ENCODE measurements at regions not wholly inside any gene's neighbourhood (a gene's known extent, or its start where the extent isn't known, plus 50 kb on each side); places are given as distances from the start of the nearest gene placed in this dataset.

- DNase-seq: no peak
- Histone ChIP-seq H3K27me3 (replicated peaks; ENCODE audit: control insufficient read depth, insufficient read depth, low read length, poor library complexity, severe bottlenecking) (no peaks in the 10 kb centered on the region), H3K4me1 (ENCODE audit: control insufficient read depth, insufficient read depth, low read length, poor library complexity, severe bottlenecking) (no peaks in the 10 kb centered on the region), H3K4me3 (ENCODE audit: insufficient read depth, low read depth, low read length, poor library complexity, severe bottlenecking) (no peak overlapping the region), H3K36me3 (ENCODE audit: control insufficient read depth, insufficient read depth, low read length) (no peaks in the 10 kb centered on the region), H3K9me3 (ENCODE audit: control insufficient read depth, low read length) (no peaks in the 10 kb centered on the region), H3K27ac (ENCODE audit: insufficient read depth, low read length, poor library complexity, severe bottlenecking) (no peak overlapping the region)
These were observed 1118.8 kb downstream of the DTWD2 start for GRCh38 chr5:117869596-117869995.

GRCh38 chr5:117863586-117864296 is 1124.6 kb downstream of the DTWD2 start:
- Histone ChIP-seq H3K4me1 (ENCODE audit: control insufficient read depth, insufficient read depth, low read length, poor library complexity, severe bottlenecking) (no peaks in the 10 kb centered on the region), H3K9me3 (ENCODE audit: control insufficient read depth, low read length) (no peaks in the 10 kb centered on the region), H3K36me3 (ENCODE audit: control insufficient read depth, insufficient read depth, low read length) (no peaks in the 10 kb centered on the region), H3K27me3 (replicated peaks; ENCODE audit: control insufficient read depth, insufficient read depth, low read length, poor library complexity, severe bottlenecking) (no peaks in the 10 kb centered on the region), H3K4me3 (ENCODE audit: insufficient read depth, low read depth, low read length, poor library complexity, severe bottlenecking) (no peak overlapping the region), H3K27ac (ENCODE audit: insufficient read depth, low read length, poor library complexity, severe bottlenecking) (no peak overlapping the region)
- DNase-seq: no peak

- no peak overlapping the region for H3K4me3 ChIP-seq (ENCODE audit: insufficient read depth, low read depth, low read length, poor library complexity, severe bottlenecking)
- no peaks in the 10 kb centered on the region for H3K27me3 ChIP-seq (replicated peaks; ENCODE audit: control insufficient read depth, insufficient read depth, low read length, poor library complexity, severe bottlenecking)
- no peaks in the 10 kb centered on the region for H3K4me1 ChIP-seq (ENCODE audit: control insufficient read depth, insufficient read depth, low read length, poor library complexity, severe bottlenecking)
- no peak overlapping the region for H3K27ac ChIP-seq (ENCODE audit: insufficient read depth, low read length, poor library complexity, severe bottlenecking)
- H3K36me3 ChIP-seq (ENCODE audit: control insufficient read depth, insufficient read depth, low read length): no peaks in the 10 kb centered on the region
- no peaks in the 10 kb centered on the region for H3K9me3 ChIP-seq (ENCODE audit: control insufficient read depth, low read length)
- DNase-seq: no peak
These were observed 1127.8 kb downstream of the DTWD2 start for GRCh38 chr5:117860550-117860949.

DNA sequence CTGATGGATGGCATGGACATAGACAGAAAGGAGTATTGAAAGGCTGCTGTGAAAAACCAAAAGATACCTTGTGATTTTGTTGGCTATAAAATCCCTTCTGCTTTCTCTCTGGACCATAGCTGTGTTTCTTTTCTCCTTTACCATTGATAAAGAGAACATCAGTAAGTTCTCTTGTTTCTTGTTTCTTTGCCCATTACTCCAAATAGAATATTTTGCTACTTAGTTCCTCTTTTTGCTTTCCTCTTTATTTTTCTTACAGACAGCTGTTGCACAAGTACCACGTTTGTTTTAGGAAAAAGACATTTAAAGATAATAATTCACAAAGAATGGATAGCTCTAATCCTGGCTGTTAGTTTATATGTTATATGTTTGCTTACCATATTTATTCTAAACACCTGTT is 1129.2 kb downstream of the DTWD2 start:
- no peaks in the 10 kb centered on the region for H3K4me1 ChIP-seq (ENCODE audit: control insufficient read depth, insufficient read depth, low read length, poor library complexity, severe bottlenecking)
- no peaks in the 10 kb centered on the region for H3K36me3 ChIP-seq (ENCODE audit: control insufficient read depth, insufficient read depth, low read length)
- no peak overlapping the region for H3K4me3 ChIP-seq (ENCODE audit: insufficient read depth, low read depth, low read length, poor library complexity, severe bottlenecking)
- no peak overlapping the region for H3K27ac ChIP-seq (ENCODE audit: insufficient read depth, low read length, poor library complexity, severe bottlenecking)
- H3K9me3 ChIP-seq (ENCODE audit: control insufficient read depth, low read length): no peaks in the 10 kb centered on the region
- H3K27me3 ChIP-seq (replicated peaks; ENCODE audit: control insufficient read depth, insufficient read depth, low read length, poor library complexity, severe bottlenecking): no peaks in the 10 kb centered on the region
- no peak for DNase-seq

GRCh38 chr5:117856713-117857112 is 1131.6 kb downstream of the DTWD2 start:
- no peaks in the 10 kb centered on the region for H3K27me3 ChIP-seq (replicated peaks; ENCODE audit: control insufficient read depth, insufficient read depth, low read length, poor library complexity, severe bottlenecking)
- H3K36me3 ChIP-seq (ENCODE audit: control insufficient read depth, insufficient read depth, low read length): no peaks in the 10 kb centered on the region
- H3K27ac ChIP-seq (ENCODE audit: insufficient read depth, low read length, poor library complexity, severe bottlenecking): no peak overlapping the region
- no peak for DNase-seq
- no peaks in the 10 kb centered on the region for H3K4me1 ChIP-seq (ENCODE audit: control insufficient read depth, insufficient read depth, low read length, poor library complexity, severe bottlenecking)
- no peak overlapping the region for H3K4me3 ChIP-seq (ENCODE audit: insufficient read depth, low read depth, low read length, poor library complexity, severe bottlenecking)
- H3K9me3 ChIP-seq (ENCODE audit: control insufficient read depth, low read length): no peaks in the 10 kb centered on the region

GRCh38 chr5:117837786-117838185 is 1150.6 kb downstream of the DTWD2 start:
- H3K27ac ChIP-seq (ENCODE audit: insufficient read depth, low read length, poor library complexity, severe bottlenecking): no peak overlapping the region

DNA sequence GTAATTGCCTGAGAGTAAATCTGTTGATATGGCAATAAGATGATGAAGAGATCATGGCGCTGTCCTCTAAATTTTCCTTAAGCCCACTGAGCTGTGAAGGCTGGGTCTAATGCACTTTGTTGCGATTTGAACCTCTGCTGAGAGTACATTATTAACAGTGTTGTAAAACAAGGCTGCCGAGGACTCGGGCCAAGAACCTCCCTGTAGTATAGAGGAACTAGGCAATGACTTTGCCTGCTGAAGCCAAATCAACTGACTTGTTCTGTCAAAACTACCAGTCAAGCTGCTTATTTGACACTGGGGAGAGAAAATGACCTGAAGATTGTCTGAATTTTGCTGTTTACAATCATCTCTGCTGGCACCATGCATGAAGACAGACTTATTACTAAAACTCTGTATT is 1154.7 kb downstream of the DTWD2 start:
- no peak for DNase-seq
- H3K4me3 ChIP-seq (ENCODE audit: insufficient read depth, low read depth, low read length, poor library complexity, severe bottlenecking): no peak overlapping the region
- no peak overlapping the region for H3K27ac ChIP-seq (ENCODE audit: insufficient read depth, low read length, poor library complexity, severe bottlenecking)
- no peaks in the 10 kb centered on the region for H3K4me1 ChIP-seq (ENCODE audit: control insufficient read depth, insufficient read depth, low read length, poor library complexity, severe bottlenecking)
- no peaks in the 10 kb centered on the region for H3K9me3 ChIP-seq (ENCODE audit: control insufficient read depth, low read length)
- no peaks in the 10 kb centered on the region for H3K27me3 ChIP-seq (replicated peaks; ENCODE audit: control insufficient read depth, insufficient read depth, low read length, poor library complexity, severe bottlenecking)
- no peaks in the 10 kb centered on the region for H3K36me3 ChIP-seq (ENCODE audit: control insufficient read depth, insufficient read depth, low read length)

More at GRCh38 chr5:117837786-117838185, 1150.6 kb downstream of the DTWD2 start:
- H3K4me1 ChIP-seq (ENCODE audit: control insufficient read depth, insufficient read depth, low read length, poor library complexity, severe bottlenecking): no peaks in the 10 kb centered on the region
- no peaks in the 10 kb centered on the region for H3K27me3 ChIP-seq (replicated peaks; ENCODE audit: control insufficient read depth, insufficient read depth, low read length, poor library complexity, severe bottlenecking)
- H3K36me3 ChIP-seq (ENCODE audit: control insufficient read depth, insufficient read depth, low read length): no peaks in the 10 kb centered on the region
- peaks cover 2% of the 10 kb centered on the region for H3K9me3 ChIP-seq (ENCODE audit: control insufficient read depth, low read length)
- no peak overlapping the region for H3K4me3 ChIP-seq (ENCODE audit: insufficient read depth, low read depth, low read length, poor library complexity, severe bottlenecking)
- DNase-seq: no peak

DNA sequence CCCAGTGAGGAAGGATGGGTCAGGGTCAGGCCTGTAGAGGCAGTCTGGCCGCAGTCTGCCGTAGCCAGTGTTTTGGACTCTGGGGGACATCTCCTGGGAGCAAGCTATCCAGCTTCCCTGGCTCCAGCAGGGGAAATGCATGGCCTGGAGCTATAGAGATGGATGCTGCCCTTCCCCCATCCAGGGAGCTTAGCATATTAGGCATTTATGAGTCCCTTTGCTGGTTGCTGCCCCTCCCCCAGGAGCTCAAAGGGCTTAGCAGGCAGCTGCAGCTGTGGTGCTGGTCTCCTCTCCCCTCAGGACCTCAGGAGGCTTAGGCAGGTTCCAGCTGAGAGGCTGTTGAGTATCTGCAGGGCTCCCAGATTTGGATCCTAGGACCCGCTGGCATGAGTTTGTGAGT is 1158.7 kb downstream of the DTWD2 start:
- Histone ChIP-seq H3K4me3 (ENCODE audit: insufficient read depth, low read depth, low read length, poor library complexity, severe bottlenecking) (no peak overlapping the region), H3K36me3 (ENCODE audit: control insufficient read depth, insufficient read depth, low read length) (no peaks in the 10 kb centered on the region), H3K27me3 (replicated peaks; ENCODE audit: control insufficient read depth, insufficient read depth, low read length, poor library complexity, severe bottlenecking) (no peaks in the 10 kb centered on the region), H3K27ac (ENCODE audit: insufficient read depth, low read length, poor library complexity, severe bottlenecking) (no peak overlapping the region), H3K9me3 (ENCODE audit: control insufficient read depth, low read length) (no peaks in the 10 kb centered on the region), H3K4me1 (ENCODE audit: control insufficient read depth, insufficient read depth, low read length, poor library complexity, severe bottlenecking) (no peaks in the 10 kb centered on the region)
- DNase-seq: no peak

DNA sequence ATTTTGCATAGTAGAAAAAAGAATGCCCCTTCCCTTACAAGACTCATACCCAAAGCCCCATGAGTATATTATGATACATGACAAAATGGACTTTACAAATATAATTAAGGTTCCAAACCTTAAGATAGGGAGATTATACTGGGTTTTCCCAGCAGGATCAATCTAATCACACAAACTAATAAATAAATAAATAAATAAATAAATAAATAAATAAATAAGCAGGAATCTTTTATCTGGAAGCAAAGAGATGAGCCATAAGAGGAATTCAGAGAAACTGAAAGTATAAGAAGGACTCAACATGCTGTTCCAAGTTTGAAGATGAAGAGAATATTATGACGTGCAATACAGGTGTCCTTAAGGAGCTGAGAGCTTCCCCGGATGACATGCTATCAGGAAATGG is 1174.5 kb downstream of the DTWD2 start:
- H3K4me3 ChIP-seq (ENCODE audit: insufficient read depth, low read depth, low read length, poor library complexity, severe bottlenecking): no peak overlapping the region
- DNase-seq: no peak
- no peaks in the 10 kb centered on the region for H3K9me3 ChIP-seq (ENCODE audit: control insufficient read depth, low read length)
- no peaks in the 10 kb centered on the region for H3K4me1 ChIP-seq (ENCODE audit: control insufficient read depth, insufficient read depth, low read length, poor library complexity, severe bottlenecking)
- H3K36me3 ChIP-seq (ENCODE audit: control insufficient read depth, insufficient read depth, low read length): no peaks in the 10 kb centered on the region
- no peaks in the 10 kb centered on the region for H3K27me3 ChIP-seq (replicated peaks; ENCODE audit: control insufficient read depth, insufficient read depth, low read length, poor library complexity, severe bottlenecking)
- no peak overlapping the region for H3K27ac ChIP-seq (ENCODE audit: insufficient read depth, low read length, poor library complexity, severe bottlenecking)

DNA sequence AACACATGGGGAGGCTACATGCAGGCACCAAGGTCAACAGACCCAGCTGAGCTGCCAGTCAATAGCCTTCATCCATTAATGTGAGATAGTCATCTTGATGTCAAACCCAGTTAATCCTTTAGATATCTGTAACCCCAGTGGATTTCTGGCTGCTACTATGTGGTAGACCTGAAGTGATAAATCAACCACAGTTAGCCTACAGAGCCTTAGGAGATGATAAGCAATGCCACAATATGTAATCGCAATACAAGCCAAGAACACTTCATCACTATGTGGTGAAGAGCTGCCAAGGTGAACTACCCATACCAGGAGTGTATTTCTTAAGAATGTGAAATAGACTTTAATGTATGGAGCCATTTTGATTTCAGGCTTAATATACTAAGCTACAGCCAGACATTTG is 1175.5 kb downstream of the DTWD2 start:
- no peaks in the 10 kb centered on the region for H3K9me3 ChIP-seq (ENCODE audit: control insufficient read depth, low read length)
- no peak for DNase-seq
- no peaks in the 10 kb centered on the region for H3K4me1 ChIP-seq (ENCODE audit: control insufficient read depth, insufficient read depth, low read length, poor library complexity, severe bottlenecking)
- no peaks in the 10 kb centered on the region for H3K36me3 ChIP-seq (ENCODE audit: control insufficient read depth, insufficient read depth, low read length)
- no peak overlapping the region for H3K27ac ChIP-seq (ENCODE audit: insufficient read depth, low read length, poor library complexity, severe bottlenecking)
- H3K4me3 ChIP-seq (ENCODE audit: insufficient read depth, low read depth, low read length, poor library complexity, severe bottlenecking): no peak overlapping the region
- no peaks in the 10 kb centered on the region for H3K27me3 ChIP-seq (replicated peaks; ENCODE audit: control insufficient read depth, insufficient read depth, low read length, poor library complexity, severe bottlenecking)

All from effector memory CD4-positive, alpha-beta T cell (primary cell).